Endothelial cell of umbilical vein (primary cell): ENCODE measurements at regions not wholly inside any gene's neighbourhood (a gene's known extent, or its start where the extent isn't known, plus 50 kb on each side); places are given as distances from the start of the nearest gene placed in this dataset.

Experiments
- BruUV-seq: library from RNA; stranded (reverse); fragments of 400-500 nt; replicated peaks from 2 replicates; lab custom pipeline; 2021; lab: Mats Ljungman, UMichigan
- CTCF ChIA-PET: fragments of 300-600, 350-600 bp; sonication (Branson Sonifier 250); formaldehyde crosslinking; loops from one replicate; lab custom pipeline; 2021; ENCODE audit warnings: antibody characterized with exemption, inconsistent platforms; lab: Charles Lee
- POLR2A ChIA-PET: fragments of 300-600, 350-600 bp; sonication (Branson Sonifier 250); formaldehyde crosslinking; loops from one replicate; lab custom pipeline; 2021; ENCODE audit warnings: antibody characterized with exemption, inconsistent platforms; lab: Charles Lee
- DNase-seq: peaks from one replicate; pipeline ENCODE4 v3.0.0-alpha.2; 2011; ENCODE audit warnings: low read depth, low spot score
- FAIRE-seq: peaks from 2 replicates; lab custom pipeline; 2011; peaks lifted over from hg19 to GRCh38; lab: Jason Lieb, UNC
- H2AFZ ChIP-seq: 2 replicates; pipeline ENCODE4 v1.6.0; 2012; ENCODE audit warnings: low read depth, low read length, control low read depth, inconsistent platforms
- H3K27ac ChIP-seq: 2 replicates; pipeline ENCODE4 v1.5.1; 2011; ENCODE audit warnings: low read depth, mild to moderate bottlenecking, control low read depth, low read length, moderate library complexity; ENCODE audit not compliant: insufficient read depth
- H3K27me3 ChIP-seq, 2 experiments: 2 replicates each; pipeline versions ENCODE4 v1.6.0 to v1.6.1; 2011; ENCODE audit warnings: low read length in 2 of 2, mixed read lengths in 1 of 2; ENCODE audit not compliant: control insufficient read depth in 2 of 2, insufficient read depth in 2 of 2
- H3K36me3 ChIP-seq, 2 experiments: 2 replicates in 1 of 2; 3 replicates in 1 of 2; pipeline ENCODE4 v1.5.1; 2011; ENCODE audit warnings: low read length in 2 of 2, mild to moderate bottlenecking in 1 of 2, moderate library complexity in 1 of 2; ENCODE audit not compliant: control insufficient read depth in 2 of 2, insufficient read depth in 2 of 2; ENCODE audit errors: extremely low read depth in 1 of 2
- H3K4me1 ChIP-seq: 3 replicates; pipeline ENCODE4 v1.5.1; 2011; ENCODE audit warnings: mild to moderate bottlenecking, low read length; ENCODE audit not compliant: control insufficient read depth, insufficient read depth; ENCODE audit errors: extremely low read depth
- H3K4me2 ChIP-seq: 2 replicates; pipeline ENCODE4 v1.6.1; 2011; ENCODE audit warnings: low read length, control low read depth, mixed read lengths; ENCODE audit not compliant: insufficient read depth
- H3K4me3 ChIP-seq, 3 experiments: fragments of 200-600 bp in 1 of 3; sonication (generic), shearing (Covaris generic) in 1 of 3; replicated peaks in 1 of 3; 2 replicates each; pipeline ENCODE4 v1.5.1; 2011 to 2016; ENCODE audit warnings: control low read depth in 3 of 3, low read length in 3 of 3, mild to moderate bottlenecking in 2 of 3, inconsistent platforms in 1 of 3, low read depth in 1 of 3, moderate library complexity in 1 of 3; ENCODE audit not compliant: insufficient read depth in 1 of 3
- H3K79me2 ChIP-seq: 2 replicates; pipeline ENCODE4 v1.6.0; 2012; ENCODE audit warnings: low read length, inconsistent platforms; ENCODE audit not compliant: control insufficient read depth, insufficient read depth
- H3K9ac ChIP-seq: replicated peaks from 2 replicates; pipeline ENCODE3; 2011; ENCODE audit warnings: low read length, control low read depth; ENCODE audit not compliant: insufficient read depth; ENCODE audit errors: extremely low read depth
- H3K9me1 ChIP-seq: replicated peaks from 3 replicates; pipeline ENCODE4 v1.6.0; 2011; ENCODE audit warnings: mild to moderate bottlenecking, low read length; ENCODE audit not compliant: control insufficient read depth, insufficient read depth; ENCODE audit errors: extremely low read depth
- H3K9me3 ChIP-seq: replicated peaks from 2 replicates; pipeline ENCODE4 v1.5.1; 2012; ENCODE audit warnings: low read length, inconsistent platforms; ENCODE audit not compliant: control insufficient read depth, insufficient read depth
- H4K20me1 ChIP-seq: replicated peaks from 2 replicates; pipeline ENCODE3; 2011; ENCODE audit warnings: mild to moderate bottlenecking, low read length; ENCODE audit not compliant: control insufficient read depth, insufficient read depth; ENCODE audit errors: extremely low read depth
- EZH2 ChIP-seq: IDR thresholded peaks from 2 replicates; pipeline ENCODE4 v1.6.1; 2012; ENCODE audit warnings: borderline replicate concordance, low read depth, mild to moderate bottlenecking, moderate library complexity, low read length, inconsistent platforms; ENCODE audit not compliant: severe bottlenecking
- FOS ChIP-seq: IDR thresholded peaks from 2 replicates; pipeline ENCODE4 v1.6.1; 2011; ENCODE audit warnings: mild to moderate bottlenecking, low read length, moderate library complexity, borderline replicate concordance; ENCODE audit not compliant: insufficient read depth
- GATA2 ChIP-seq: IDR thresholded peaks from 2 replicates; pipeline ENCODE4 v1.7.0; 2011; ENCODE audit warnings: low read depth, mild to moderate bottlenecking, moderate library complexity, mixed read lengths, low read length; ENCODE audit not compliant: insufficient read length, insufficient read depth
- JUN ChIP-seq: IDR thresholded peaks from 2 replicates; pipeline ENCODE4 v1.6.1; 2011; ENCODE audit warnings: borderline replicate concordance, low read depth; ENCODE audit not compliant: insufficient read length, insufficient read depth
- MAX ChIP-seq: IDR thresholded peaks from 2 replicates; pipeline ENCODE4 v1.6.1; 2011; ENCODE audit not compliant: insufficient read depth, insufficient read length
- MYC ChIP-seq: IDR thresholded peaks from one replicate; pipeline ENCODE4 v1.6.1; 2011; ENCODE audit warnings: mild to moderate bottlenecking, low read depth, low read length
- POLR2A ChIP-seq: IDR thresholded peaks from 2 replicates; pipeline ENCODE4 v1.6.1; 2012; ENCODE audit warnings: low read depth, mild to moderate bottlenecking, control low read depth, low read length
- dilution Hi-C: fragments of 300-500 bp; cut with MboI; formaldehyde crosslinking; loops from one replicate; pipeline ENCODE4 v1.15.0; 2019; ENCODE audit warnings: low sequenced_read_pairs; ENCODE audit not compliant: extremely low pct_ligation_motif_present
- intact Hi-C: fragments of 100-400 bp; cut with micrococcal nuclease; formaldehyde crosslinking; loops from one replicate; pipeline ENCODE4 v1.10.0; 2022
- TF ChIP-seq, protein P1 (sequence below), 2 donors: IDR thresholded peaks; 1 replicate in 1 of 2; 2 replicates in 1 of 2; pipeline ENCODE4 v1.5.1; 2011; ENCODE audit warnings: low read length in 2 of 2, mild to moderate bottlenecking in 2 of 2, moderate library complexity in 2 of 2, control low read depth in 1 of 2, inconsistent platforms in 1 of 2, low read depth in 1 of 2; ENCODE audit not compliant: insufficient read depth in 1 of 2; ENCODE audit errors: extremely low read depth in 1 of 2

GRCh38 chr16:52617591-52617990 is 70.6 kb upstream of the TOX3 start:
- CTCF ChIA-PET: no interaction called here
- H3K4me3 ChIP-seq: no peak overlapping the region
- no peaks in the 10 kb centered on the region for H3K27me3 ChIP-seq
- H3K36me3 ChIP-seq: no peaks in the 10 kb centered on the region
- no peak overlapping the region for H3K27ac ChIP-seq
- no peaks in the 10 kb centered on the region for H3K4me1 ChIP-seq
- no peak overlapping the region for H3K9ac ChIP-seq
- POLR2A ChIA-PET: no interaction called here
- dilution Hi-C loops (no loop called here), intact Hi-C loops (no loop called here)
- peaks cover 2% of the 10 kb centered on the region for H3K9me3 ChIP-seq
- H3K79me2 ChIP-seq: no peaks in the 10 kb centered on the region
- no TSS peak for BruUV-seq
- H2AFZ ChIP-seq: no peak overlapping the region
- DNase-seq: no peak
- no peak for FAIRE-seq
- TF ChIP-seq MAX: no peak
- TF ChIP-seq, protein P1, sequence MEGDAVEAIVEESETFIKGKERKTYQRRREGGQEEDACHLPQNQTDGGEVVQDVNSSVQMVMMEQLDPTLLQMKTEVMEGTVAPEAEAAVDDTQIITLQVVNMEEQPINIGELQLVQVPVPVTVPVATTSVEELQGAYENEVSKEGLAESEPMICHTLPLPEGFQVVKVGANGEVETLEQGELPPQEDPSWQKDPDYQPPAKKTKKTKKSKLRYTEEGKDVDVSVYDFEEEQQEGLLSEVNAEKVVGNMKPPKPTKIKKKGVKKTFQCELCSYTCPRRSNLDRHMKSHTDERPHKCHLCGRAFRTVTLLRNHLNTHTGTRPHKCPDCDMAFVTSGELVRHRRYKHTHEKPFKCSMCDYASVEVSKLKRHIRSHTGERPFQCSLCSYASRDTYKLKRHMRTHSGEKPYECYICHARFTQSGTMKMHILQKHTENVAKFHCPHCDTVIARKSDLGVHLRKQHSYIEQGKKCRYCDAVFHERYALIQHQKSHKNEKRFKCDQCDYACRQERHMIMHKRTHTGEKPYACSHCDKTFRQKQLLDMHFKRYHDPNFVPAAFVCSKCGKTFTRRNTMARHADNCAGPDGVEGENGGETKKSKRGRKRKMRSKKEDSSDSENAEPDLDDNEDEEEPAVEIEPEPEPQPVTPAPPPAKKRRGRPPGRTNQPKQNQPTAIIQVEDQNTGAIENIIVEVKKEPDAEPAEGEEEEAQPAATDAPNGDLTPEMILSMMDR (IDR thresholded peaks at IDR 0.05; ENCODE audit: extremely low read depth in 1 of 2, insufficient read depth in 1 of 2, low read depth in 1 of 2, low read length in 2 of 2): no peak
- no peak overlapping the region for H3K4me2 ChIP-seq
- no peaks in the 10 kb centered on the region for H4K20me1 ChIP-seq
- no peaks in the 10 kb centered on the region for H3K9me1 ChIP-seq

GRCh38 chr16:52613508-52613907 is 66.6 kb upstream of the TOX3 start:
- H3K27ac ChIP-seq: no peak overlapping the region
- intact Hi-C loops (no loop called here), dilution Hi-C loops (no loop called here)
- TF ChIP-seq JUN (no peak), EZH2 (no peak), GATA2 (no peak), MYC (no peak), POLR2A (no peak), FOS (no peak)
- TF ChIP-seq, protein P1 (IDR thresholded peaks at IDR 0.05; ENCODE audit: extremely low read depth in 1 of 2, insufficient read depth in 1 of 2, low read depth in 1 of 2, low read length in 2 of 2): no peak
- no peak for FAIRE-seq
- H3K9ac ChIP-seq: no peak overlapping the region
- DNase-seq: no peak
- H2AFZ ChIP-seq: no peak overlapping the region
- H3K9me1 ChIP-seq: no peaks in the 10 kb centered on the region
- no peak overlapping the region for H3K4me3 ChIP-seq
- no peaks in the 10 kb centered on the region for H3K79me2 ChIP-seq
- H3K4me1 ChIP-seq: no peaks in the 10 kb centered on the region
- H3K9me3 ChIP-seq: peaks cover 2% of the 10 kb centered on the region
- no TSS peak for BruUV-seq
- H3K4me2 ChIP-seq: no peak overlapping the region
- POLR2A ChIA-PET: no interaction called here
- no peaks in the 10 kb centered on the region for H3K36me3 ChIP-seq
- H3K27me3 ChIP-seq: no peaks in the 10 kb centered on the region
- CTCF ChIA-PET: no interaction called here
- no peaks in the 10 kb centered on the region for H4K20me1 ChIP-seq
